Natural killer cell treated with Interleukin-12 subunit alpha and Interleukin-12 subunit beta and Interleukin-15 and Interleukin-18, amount 100 ng/mL, for 72 hours (primary cell): ENCODE measurements at regions not wholly inside any gene's neighbourhood (a gene's known extent, or its start where the extent isn't known, plus 50 kb on each side); places are given as distances from the start of the nearest gene placed in this dataset.
"Not testable (repeated sequence)": the region's sequence is repeated elsewhere in the genome, so short reads cannot be mapped to it uniquely, and the experiment has no call there.

Experiments
- ATAC-seq, 2 donors: fragments of 150-1000 bp; cut with Tn5 transposase in 1 of 2; sonication (Bioruptor Pico), chemical (Tn5 transposase) in 1 of 2; 2 replicates each; pipeline ENCODE4 v1.10.0; 2021
- DNase-seq: peaks from one replicate; pipeline ENCODE4 v3.0.0; 2022; ENCODE audit warnings: low spot score
- H3K27ac Mint-ChIP-seq, 2 donors: 1 replicate in 1 of 2; 2 replicates in 1 of 2; pipeline ENCODE4 v1.8.0; 2022; ENCODE audit warnings: mixed read lengths in 2 of 2, mild to moderate bottlenecking in 1 of 2, moderate library complexity in 1 of 2
- H3K27me3 Mint-ChIP-seq, 2 donors: 1 replicate in 1 of 2; 2 replicates in 1 of 2; pipeline ENCODE4 v1.8.0; 2022; ENCODE audit warnings: mixed read lengths in 2 of 2
- H3K36me3 Mint-ChIP-seq: one replicate; pipeline ENCODE4 v1.8.0; 2022; ENCODE audit warnings: mixed read lengths
- H3K4me1 Mint-ChIP-seq, 2 donors: 1 replicate in 1 of 2; 2 replicates in 1 of 2; pipeline ENCODE4 v1.8.0; 2022; ENCODE audit warnings: low read depth in 2 of 2, mixed read lengths in 2 of 2, mild to moderate bottlenecking in 1 of 2
- H3K4me3 Mint-ChIP-seq: one replicate; pipeline ENCODE4 v1.8.0; 2022; ENCODE audit warnings: mixed read lengths
- H3K9me3 Mint-ChIP-seq: 2 replicates; pipeline ENCODE4 v1.8.0; 2022; ENCODE audit warnings: mixed read lengths

- H3K27ac Mint-ChIP-seq = peak overlapping the region; percentile 75 to 88
- H3K4me3 Mint-ChIP-seq = peak overlapping the region; percentile 23
- no peaks in the 10 kb centered on the region for H3K27me3 Mint-ChIP-seq
- ATAC-seq (no peak), DNase-seq (no peak)
- peaks cover 32 to 38% of the 10 kb centered on the region in 2 donors for H3K4me1 Mint-ChIP-seq
- H3K36me3 Mint-ChIP-seq = peaks cover 13% of the 10 kb centered on the region
- peaks cover 10% of the 10 kb centered on the region for H3K9me3 Mint-ChIP-seq
Observed at GRCh38 chr1:41995441-41996130, 76.9 kb upstream of the HIVEP3 start.

GRCh38 chr1:41994195-41994894 is 75.6 kb upstream of the HIVEP3 start:
- Mint-ChIP-seq H3K27me3 (no peaks in the 10 kb centered on the region), H3K36me3 (peaks cover 16% of the 10 kb centered on the region), H3K4me1 (peaks cover 29 to 34% of the 10 kb centered on the region in 2 donors), H3K9me3 (peaks cover 10% of the 10 kb centered on the region), H3K27ac (peak overlapping the region; percentile 75 to 88), H3K4me3 (peak overlapping the region; percentile 23)
- no peak for ATAC-seq
- no peak for DNase-seq

DNA sequence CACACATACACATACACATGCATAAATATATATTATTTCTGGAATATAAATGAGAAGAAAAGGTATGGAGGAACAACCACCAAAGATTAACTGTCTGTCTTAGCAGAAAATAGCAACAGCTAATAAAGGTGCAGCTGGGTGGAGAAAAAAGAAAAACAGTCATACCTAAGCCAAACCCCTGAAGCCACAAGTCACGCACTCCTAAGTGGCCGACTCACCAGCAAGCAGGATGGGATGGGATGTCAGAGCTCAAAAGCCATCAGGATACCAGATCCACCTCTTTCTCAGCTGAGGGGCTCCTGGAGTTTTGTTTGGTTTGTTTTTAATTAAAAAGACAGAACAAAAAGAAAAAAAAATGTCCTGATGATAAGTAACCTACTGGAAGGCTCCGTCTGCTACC is 64.7 kb upstream of the HIVEP3 start:
- Mint-ChIP-seq H3K27ac (no peak overlapping the region), H3K27me3 (no peaks in the 10 kb centered on the region), H3K4me1 (peaks cover 46 to 50% of the 10 kb centered on the region in 2 donors), H3K4me3 (no peak overlapping the region), H3K36me3 (no peaks in the 10 kb centered on the region), H3K9me3 (peaks cover 2% of the 10 kb centered on the region)
- DNase-seq (no peak), ATAC-seq (no peak)

DNA sequence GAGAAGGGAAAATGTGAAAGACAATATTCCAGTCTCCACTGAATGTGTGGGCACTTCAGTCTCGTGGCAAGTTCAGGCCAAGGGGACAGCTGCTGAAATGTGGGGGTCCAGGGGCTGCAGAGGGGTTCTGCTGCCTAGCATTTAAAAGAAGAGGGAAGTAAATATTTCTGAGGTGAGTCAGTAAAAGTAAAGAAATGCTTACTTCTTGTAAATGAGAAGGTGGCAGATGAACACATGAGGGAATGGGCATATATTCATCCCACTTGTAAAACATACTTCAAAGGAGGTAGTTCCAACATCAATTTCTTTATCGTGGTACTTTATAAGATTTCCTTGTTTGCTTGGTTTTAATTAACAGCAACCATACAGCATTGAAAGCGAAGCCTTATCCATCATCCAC is 63.1 kb upstream of the HIVEP3 start:
- ATAC-seq (no peak), DNase-seq (no peak)
- H3K4me3 Mint-ChIP-seq = peak overlapping the region; percentile 6
- H3K27ac Mint-ChIP-seq = peak overlapping the region; percentile 12 to 72
- no peaks in the 10 kb centered on the region for H3K36me3 Mint-ChIP-seq
- no peaks in the 10 kb centered on the region for H3K27me3 Mint-ChIP-seq
- peaks cover 44 to 45% of the 10 kb centered on the region in 2 donors for H3K4me1 Mint-ChIP-seq
- H3K9me3 Mint-ChIP-seq = peaks cover 2% of the 10 kb centered on the region

DNA sequence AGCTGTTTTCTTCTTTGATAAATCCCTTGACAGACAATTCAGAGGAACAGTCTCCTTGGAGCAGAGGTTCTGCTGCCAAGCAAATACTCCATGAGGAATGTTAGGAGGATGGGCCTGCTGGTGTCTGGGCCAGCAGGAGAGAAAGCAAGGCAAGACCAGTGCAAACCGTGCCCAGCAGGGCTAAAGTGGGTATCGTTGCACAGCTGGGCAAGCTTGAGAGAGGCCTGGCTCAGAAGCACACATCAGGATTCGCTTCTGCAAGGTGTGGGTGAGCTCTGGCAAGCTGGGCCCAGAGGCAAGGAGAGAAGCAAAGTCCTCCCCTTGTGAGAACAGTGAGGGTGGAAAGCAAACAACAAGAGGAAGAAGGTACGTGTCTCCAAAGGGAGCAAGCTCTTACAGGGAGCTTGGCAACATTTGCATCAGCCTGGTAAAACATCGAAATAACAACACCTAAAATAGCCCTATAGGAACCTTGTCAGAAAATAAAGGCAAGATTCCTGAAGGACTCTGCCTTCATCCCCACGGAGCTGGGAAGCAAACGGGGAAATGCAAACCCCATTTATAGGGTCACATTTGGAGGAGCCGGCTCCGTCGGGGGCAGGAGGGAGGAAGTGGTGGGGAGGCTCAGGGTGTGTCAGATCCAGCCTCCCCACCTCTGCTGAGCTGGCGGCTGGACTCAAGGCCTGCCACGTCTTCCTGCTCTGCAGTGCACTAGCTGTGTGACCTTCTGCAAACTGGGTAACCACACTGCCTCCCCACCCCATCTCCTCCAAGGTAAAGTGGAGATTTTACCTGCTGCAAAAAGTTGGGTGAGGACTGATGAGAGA is 62.3 kb upstream of the HIVEP3 start:
- H3K36me3 Mint-ChIP-seq = no peaks in the 10 kb centered on the region
- DNase-seq = no peak
- H3K4me1 Mint-ChIP-seq = peaks cover 44 to 46% of the 10 kb centered on the region in 2 donors
- peaks cover 2% of the 10 kb centered on the region for H3K9me3 Mint-ChIP-seq
- H3K27ac Mint-ChIP-seq = peak overlapping the region; percentile 12 to 72
- H3K4me3 Mint-ChIP-seq = peak overlapping the region; percentile 6
- H3K27me3 Mint-ChIP-seq = no peaks in the 10 kb centered on the region
- ATAC-seq = peak; percentile 83 to 87

DNA sequence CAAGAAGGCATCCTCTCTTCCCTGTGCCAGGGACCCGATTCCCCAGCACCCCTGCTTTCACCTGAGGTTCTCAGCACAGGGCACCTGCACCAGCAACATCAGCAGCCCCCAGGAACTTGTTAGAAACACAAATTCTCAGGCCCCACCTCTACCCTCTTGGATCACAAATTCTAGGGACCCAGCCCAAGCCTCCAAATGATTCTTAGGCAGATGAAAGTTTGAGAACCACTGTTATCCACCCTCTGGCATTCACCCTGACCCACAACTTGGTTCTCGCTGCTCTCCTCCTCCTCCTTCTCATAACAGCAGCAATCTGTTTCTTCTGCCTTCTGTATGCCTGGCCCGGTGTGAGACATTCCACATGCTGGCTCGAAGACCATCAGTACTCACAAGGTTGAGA is 60.3 kb upstream of the HIVEP3 start:
- Mint-ChIP-seq H3K4me1 (peaks cover 40 to 47% of the 10 kb centered on the region in 2 donors), H3K27ac (peak overlapping the region in 1 of 2 donors; percentile 4), H3K9me3 (peaks cover 2% of the 10 kb centered on the region), H3K36me3 (no peaks in the 10 kb centered on the region), H3K27me3 (no peaks in the 10 kb centered on the region), H3K4me3 (no peak overlapping the region)
- DNase-seq = no peak
- ATAC-seq = no peak

DNA sequence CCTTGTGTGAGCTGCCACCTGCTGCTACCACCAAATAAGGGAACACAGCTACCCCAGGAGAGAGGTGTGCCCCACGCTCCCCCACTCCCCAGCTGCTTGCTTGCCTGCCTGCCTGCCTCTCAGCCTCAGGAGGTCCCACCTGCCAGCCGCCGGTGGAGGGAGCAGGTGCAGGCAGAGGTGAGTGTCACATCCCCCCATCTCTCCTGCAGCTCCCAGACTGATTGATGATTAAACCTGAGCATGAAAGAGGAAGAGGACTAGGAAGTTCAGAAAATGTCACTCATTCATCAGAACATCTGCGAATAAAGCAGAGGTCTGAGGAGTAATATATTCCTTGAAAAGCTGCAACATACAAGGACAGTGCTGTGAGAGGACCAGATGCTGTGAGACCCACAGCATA is 58.6 kb upstream of the HIVEP3 start:
- Mint-ChIP-seq H3K27me3 (no peaks in the 10 kb centered on the region), H3K4me3 (no peak overlapping the region), H3K4me1 (peaks cover 51% of the 10 kb centered on the region in 2 donors), H3K36me3 (peaks cover 2% of the 10 kb centered on the region), H3K27ac (no peak overlapping the region), H3K9me3 (peaks cover 2% of the 10 kb centered on the region)
- DNase-seq = no peak
- ATAC-seq = no peak

DNA sequence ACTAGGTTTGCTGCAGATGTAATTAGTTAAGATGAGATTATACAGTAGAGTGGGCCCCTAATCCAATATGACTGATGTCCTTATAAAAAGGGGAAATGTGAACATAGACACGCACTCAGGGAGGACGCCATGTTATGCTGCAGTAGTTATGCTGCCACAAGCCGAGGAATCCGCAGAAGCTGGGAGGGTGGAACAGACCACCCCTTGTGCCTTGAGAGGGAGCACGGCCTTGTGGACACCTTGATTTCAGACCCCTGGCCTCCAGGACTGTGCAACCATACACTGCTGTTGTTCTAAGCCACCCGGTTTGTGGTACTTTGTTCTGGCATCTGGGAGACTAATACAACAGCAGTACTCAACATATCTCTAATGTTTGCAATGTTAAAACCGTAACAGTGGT is 57.9 kb upstream of the HIVEP3 start:
- ATAC-seq = no peak
- H3K36me3 Mint-ChIP-seq = peaks cover 5% of the 10 kb centered on the region
- DNase-seq = no peak
- no peak overlapping the region for H3K4me3 Mint-ChIP-seq
- H3K9me3 Mint-ChIP-seq = peaks cover 2% of the 10 kb centered on the region
- H3K4me1 Mint-ChIP-seq = peaks cover 51 to 52% of the 10 kb centered on the region in 2 donors
- H3K27me3 Mint-ChIP-seq = no peaks in the 10 kb centered on the region
- H3K27ac Mint-ChIP-seq = no peak overlapping the region

DNA sequence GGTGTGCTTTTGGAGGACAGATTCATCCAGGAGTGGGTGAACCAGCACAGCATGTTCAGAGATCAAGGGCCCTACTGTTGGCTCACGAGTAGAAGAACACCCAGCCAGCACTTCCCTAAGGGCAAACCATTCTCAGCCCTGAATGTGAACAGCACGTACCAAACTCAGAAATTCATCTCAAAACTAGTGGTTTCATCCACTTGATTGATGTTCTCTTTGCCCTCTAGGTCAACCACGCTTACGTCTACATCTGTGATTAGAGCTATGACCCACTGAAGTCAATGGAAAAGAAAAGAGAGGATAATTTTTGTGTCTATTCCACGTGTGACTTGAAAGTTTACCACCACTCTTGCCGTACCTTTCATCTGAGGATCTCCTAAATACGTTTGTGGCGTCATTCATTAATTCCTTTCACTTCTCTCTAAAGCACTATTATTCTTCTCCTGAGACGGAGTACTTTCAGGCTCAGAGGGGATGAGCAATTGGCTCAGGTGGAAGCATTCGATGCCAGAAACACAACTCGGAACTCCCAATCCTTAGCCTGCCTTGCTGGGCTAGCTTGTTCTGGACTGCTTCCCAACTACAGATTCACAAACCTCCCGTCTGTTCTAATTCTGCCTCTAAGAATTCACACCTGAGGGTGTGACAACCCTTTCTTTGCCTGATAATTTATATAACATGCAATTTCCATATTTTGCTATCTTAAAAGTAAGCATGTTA is 57.3 kb upstream of the HIVEP3 start:
- DNase-seq (no peak), ATAC-seq (no peak)
- Mint-ChIP-seq H3K27me3 (no peaks in the 10 kb centered on the region), H3K36me3 (peaks cover 5% of the 10 kb centered on the region), H3K9me3 (peaks cover 2% of the 10 kb centered on the region), H3K4me3 (no peak overlapping the region), H3K4me1 (peaks cover 44 to 46% of the 10 kb centered on the region in 2 donors), H3K27ac (no peak overlapping the region)

GRCh38 chr1:41975121-41975520 is 56.4 kb upstream of the HIVEP3 start:
- DNase-seq (no peak), ATAC-seq (no peak)
- H3K9me3 Mint-ChIP-seq = no peaks in the 10 kb centered on the region
- no peak overlapping the region for H3K27ac Mint-ChIP-seq
- no peaks in the 10 kb centered on the region for H3K27me3 Mint-ChIP-seq
- no peak overlapping the region for H3K4me3 Mint-ChIP-seq
- H3K4me1 Mint-ChIP-seq = peaks cover 35 to 41% of the 10 kb centered on the region in 2 donors
- H3K36me3 Mint-ChIP-seq = peaks cover 5% of the 10 kb centered on the region

DNA sequence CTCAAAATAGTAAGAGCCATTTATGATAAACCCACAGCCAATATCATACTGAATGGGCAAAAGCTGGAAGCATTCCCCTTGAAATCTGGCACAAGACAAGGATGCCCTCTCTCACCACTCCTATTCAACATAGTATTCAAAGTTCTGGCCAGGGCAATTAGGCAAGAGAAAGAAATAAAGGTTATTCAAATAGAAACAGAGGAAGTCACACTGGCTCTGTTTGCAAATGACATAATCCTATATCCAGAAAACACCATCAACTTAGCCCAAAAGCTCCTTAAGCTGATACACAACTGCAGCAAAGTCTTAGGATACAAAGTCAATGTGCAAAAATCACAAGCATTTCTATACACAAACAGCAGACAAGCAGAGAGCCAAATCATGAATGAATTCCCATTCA is 49.8 kb upstream of the HIVEP3 start:
- not testable (repeated sequence) for DNase-seq, H3K9me3 Mint-ChIP-seq, ATAC-seq, H3K27me3 Mint-ChIP-seq
- Mint-ChIP-seq H3K4me3 (peak overlapping the region; percentile 9), H3K4me1 (peaks cover 42 to 60% of the 10 kb centered on the region in 2 donors), H3K36me3 (peaks cover 36% of the 10 kb centered on the region), H3K27ac (peak overlapping the region; percentile 1 to 58)
